ENCODE measurements at regions not wholly inside any gene's neighbourhood (a gene's known extent, or its start where the extent isn't known, plus 50 kb on each side); places are given as distances from the start of the nearest gene placed in this dataset.

GRCh38 chr11:11143849-11144248 lies 209.2 kb downstream of the CSNK2A3 start:
- H3K4ac ChIP-seq (replicated peaks; ENCODE audit: insufficient read length, low read depth, low read length), result no peak overlapping the region
- no peak overlapping the region for H4K5ac ChIP-seq (ENCODE audit: insufficient read length, low read depth, low read length)
- H4K91ac ChIP-seq (replicated peaks; ENCODE audit: insufficient read length, low read length), result no peak overlapping the region
- H3K14ac ChIP-seq (ENCODE audit: insufficient read length), result no peak overlapping the region
- H3K23ac ChIP-seq (ENCODE audit: insufficient read length), result no peak overlapping the region
- ChIA-PET CTCF (ENCODE audit: partially characterized antibody) (interaction anchor here (0.8 to 1.6 kb wide), 5 partner anchors 9 to 296 kb away, joined by 3 to 5 read pairs (median 3); no protein-coding TSS in a partner anchor), POLR2A (ENCODE audit: partially characterized antibody) (no interaction called here)
- no peak overlapping the region for H2BK20ac ChIP-seq (ENCODE audit: low read length)
- H3K79me2 ChIP-seq (ENCODE audit: control insufficient read depth in 1 of 2, insufficient read depth in 2 of 2, low read length in 2 of 2), result no peaks in the 10 kb centered on the region
- no peak overlapping the region for H2AFZ ChIP-seq (ENCODE audit: low read length)
- no peaks in the 10 kb centered on the region for H3K79me1 ChIP-seq (ENCODE audit: low read depth, low read length)
- DNase-seq (ENCODE audit: low read depth in 1 of 2, low spot score in 2 of 2) (no peak), FAIRE-seq (no peak)
- no peak overlapping the region; a peak in 1 of 7 replicates for H3K9ac ChIP-seq (replicated peaks in 1 of 4; ENCODE audit: extremely low read depth in 1 of 4, low read depth in 3 of 4, low read length in 3 of 4)
- H3K27ac ChIP-seq (ENCODE audit: low read depth, low read length), result no peak overlapping the region
- no peak overlapping the region for H2BK5ac ChIP-seq (ENCODE audit: low read depth, low read length)
- no peaks in the 10 kb centered on the region for H3K9me3 ChIP-seq (ENCODE audit: insufficient read depth in 2 of 2, low read depth in 1 of 2, low read length in 1 of 2)
- H3K4me1 ChIP-seq (replicated peaks in 1 of 4; ENCODE audit: control insufficient read depth in 3 of 4, insufficient read depth in 4 of 4, low read length in 3 of 4), result no peaks in the 10 kb centered on the region
- no peak overlapping the region for H2BK12ac ChIP-seq (ENCODE audit: low read depth, low read length)
- 93% methylated on average over 6 of the region's 6 CpGs; no CpG with 5 or more reads in 1 of the 2 experiments for WGBS, 2 experiments (ENCODE audit: extremely low coverage in 1 of 2, insufficient coverage in 1 of 2, insufficient read length in 1 of 2, insufficient replicate concordance in 2 of 2, low coverage in 1 of 2, low lambda C conversion rate in 2 of 2, missing lambda C conversion rate in 1 of 2)
- no peak overlapping the region for H3K4me2 ChIP-seq (ENCODE audit: insufficient read depth in 1 of 2, low read depth in 2 of 2, low read length in 2 of 2)
- no peak overlapping the region for H2BK120ac ChIP-seq (replicated peaks; ENCODE audit: low read depth, low read length)
- H2BK15ac ChIP-seq (ENCODE audit: low read length), result no peak overlapping the region
- no peak overlapping the region for H3K4me3 ChIP-seq (ENCODE audit: extremely low read depth in 1 of 4, insufficient read depth in 2 of 4, low read depth in 3 of 4, low read length in 4 of 4)
- TF ChIP-seq TCF12 (IDR thresholded peaks at IDR 0.05; ENCODE audit: low read depth, low read length), result no peak
- TF ChIP-seq SAP30 (IDR thresholded peaks at IDR 0.05; ENCODE audit: insufficient read depth, insufficient replicate concordance, low read length), result no peak
- TF ChIP-seq HDAC2 (IDR thresholded peaks at IDR 0.05; ENCODE audit: borderline replicate concordance in 1 of 2, low read depth in 2 of 2, low read length in 2 of 2), result no peak
- TF ChIP-seq GABPA (IDR thresholded peaks at IDR 0.05; ENCODE audit: borderline replicate concordance, insufficient read depth, low read length), result no peak
- no peak for TF ChIP-seq TEAD4 (IDR thresholded peaks at IDR 0.05; ENCODE audit: low read depth, low read length)
- TF ChIP-seq E2F6 (IDR thresholded peaks at IDR 0.05), result no peak
- no peak overlapping the region; the same call in 1 of the 2 replicates for H4K8ac ChIP-seq (ENCODE audit: extremely low read depth, insufficient read depth, low read length)
- no peaks in the 10 kb centered on the region for H4K20me1 ChIP-seq (replicated peaks in 1 of 2; ENCODE audit: control insufficient read depth in 1 of 2, insufficient read depth in 2 of 2, low read length in 2 of 2)
- H3K18ac ChIP-seq (ENCODE audit: extremely low read depth, low read length), result no peak overlapping the region
- no peaks in the 10 kb centered on the region for H3K27me3 ChIP-seq (replicated peaks in 1 of 4; ENCODE audit: control insufficient read depth in 3 of 4, extremely low read depth in 1 of 4, insufficient read depth in 3 of 4, low read length in 3 of 4)
- no peak overlapping the region for H2AK5ac ChIP-seq (ENCODE audit: low read depth, low read length)
- H3K36me3 ChIP-seq (ENCODE audit: control insufficient read depth in 2 of 4, insufficient read depth in 4 of 4, low read length in 3 of 4), result no peaks in the 10 kb centered on the region
- H3K56ac ChIP-seq (replicated peaks; ENCODE audit: insufficient read length, low read depth, low read length), result no peak overlapping the region
- H3K23me2 ChIP-seq (ENCODE audit: low read depth, low read length), result no peaks in the 10 kb centered on the region

Data from H1 (cell line).